ENCODE measurements at regions not wholly inside any gene's neighbourhood (a gene's known extent, or its start where the extent isn't known, plus 50 kb on each side); places are given as distances from the start of the nearest gene placed in this dataset.
"Not testable (repeated sequence)": the region's sequence is repeated elsewhere in the genome, so short reads cannot be mapped to it uniquely, and the experiment has no call there.

DNA sequence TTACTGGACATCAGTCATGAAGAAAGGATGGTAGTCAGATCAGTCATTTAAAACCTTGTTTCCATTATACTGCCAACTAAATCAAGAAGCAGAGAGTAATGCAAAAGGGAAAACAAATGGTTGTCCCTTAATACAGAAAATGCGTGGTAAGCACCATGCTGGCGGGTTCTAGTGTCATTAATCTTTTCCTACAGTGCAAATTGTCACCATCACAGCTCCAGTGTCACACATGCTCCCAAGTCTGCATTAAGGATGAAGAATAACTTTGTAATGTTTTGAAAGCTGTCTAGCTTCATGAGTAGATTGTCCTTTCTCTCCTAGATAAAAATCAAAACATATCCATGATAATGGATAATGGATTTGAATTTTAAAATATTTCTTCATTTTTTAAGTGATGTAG is 735.6 kb downstream of the EPHA7 start:
- H3K4me3 Mint-ChIP-seq (ENCODE audit: unreplicated experiment), result no peak overlapping the region
- CTCF ChIA-PET, result no interaction called here
- BruUV-seq (replicated peaks), result no TSS peak

GRCh38 chr6:92682516-92683398 is 736.6 kb downstream of the EPHA7 start:
- Mint-ChIP-seq H3K9me3 (ENCODE audit: unreplicated experiment) (no peaks in the 10 kb centered on the region), H3K4me1 (ENCODE audit: low read depth, unreplicated experiment) (no peaks in the 10 kb centered on the region), H3K27me3 (ENCODE audit: insufficient read depth, unreplicated experiment) (peaks cover 3% of the 10 kb centered on the region), H3K36me3 (ENCODE audit: insufficient read depth, unreplicated experiment) (no peaks in the 10 kb centered on the region), H3K4me3 (ENCODE audit: unreplicated experiment) (no peak overlapping the region), H3K27ac (ENCODE audit: unreplicated experiment) (no peak overlapping the region)
- BruUV-seq (replicated peaks), result no TSS peak
- no peak for DNase-seq
- intact Hi-C loops (cut with micrococcal nuclease; ENCODE audit: unreplicated experiment), result no loop called here
- H3K9me3 ChIP-seq, result no peaks in the 10 kb centered on the region
- no peaks in the 10 kb centered on the region for H3K4me1 ChIP-seq
- H3K36me3 ChIP-seq (ENCODE audit: control insufficient read depth, insufficient read depth, low read length), result no peaks in the 10 kb centered on the region
- ChIA-PET POLR2A (no interaction called here), CTCF (no interaction called here)
- H3K4me3 ChIP-seq (ENCODE audit: low read depth, low read length), result no peak overlapping the region
- H3K27me3 ChIP-seq (replicated peaks; ENCODE audit: control insufficient read depth, insufficient read depth, low read length), result no peaks in the 10 kb centered on the region
- no peak for TF ChIP-seq CTCF (IDR thresholded peaks at IDR 0.05; ENCODE audit: insufficient read depth in 1 of 2, low read depth in 1 of 2, low read length in 1 of 2, severe bottlenecking in 1 of 2, unreplicated experiment in 1 of 2)

More for the DNA sequence above, 735.6 kb downstream of the EPHA7 start:
- no peaks in the 10 kb centered on the region for H3K9me3 Mint-ChIP-seq (ENCODE audit: unreplicated experiment)
- no peaks in the 10 kb centered on the region for H3K36me3 Mint-ChIP-seq (ENCODE audit: insufficient read depth, unreplicated experiment)
- Histone ChIP-seq H3K4me3 (ENCODE audit: low read depth, low read length) (no peak overlapping the region), H3K4me1 (no peaks in the 10 kb centered on the region), H3K27me3 (replicated peaks; ENCODE audit: control insufficient read depth, insufficient read depth, low read length) (no peaks in the 10 kb centered on the region), H3K36me3 (ENCODE audit: control insufficient read depth, insufficient read depth, low read length) (no peaks in the 10 kb centered on the region), H3K9me3 (no peaks in the 10 kb centered on the region)
- H3K4me1 Mint-ChIP-seq (ENCODE audit: low read depth, unreplicated experiment), result no peaks in the 10 kb centered on the region
- intact Hi-C loops (cut with micrococcal nuclease; ENCODE audit: unreplicated experiment), result no loop called here
- peaks cover 3% of the 10 kb centered on the region for H3K27me3 Mint-ChIP-seq (ENCODE audit: insufficient read depth, unreplicated experiment)
- H3K27ac Mint-ChIP-seq (ENCODE audit: unreplicated experiment), result no peak overlapping the region
- no peak for DNase-seq
- TF ChIP-seq CTCF (IDR thresholded peaks at IDR 0.05; ENCODE audit: insufficient read depth in 1 of 2, low read depth in 1 of 2, low read length in 1 of 2, severe bottlenecking in 1 of 2, unreplicated experiment in 1 of 2), result no peak
- POLR2A ChIA-PET, result no interaction called here

- Histone ChIP-seq H3K36me3 (ENCODE audit: control insufficient read depth, insufficient read depth, low read length) (no peaks in the 10 kb centered on the region), H3K4me1 (no peaks in the 10 kb centered on the region), H3K9me3 (no peaks in the 10 kb centered on the region), H3K4me3 (ENCODE audit: low read depth, low read length) (no peak overlapping the region), H3K27me3 (replicated peaks; ENCODE audit: control insufficient read depth, insufficient read depth, low read length) (no peaks in the 10 kb centered on the region)
- BruUV-seq (replicated peaks), result no TSS peak
- intact Hi-C loops (cut with micrococcal nuclease; ENCODE audit: unreplicated experiment), result no loop called here
- H3K9me3 Mint-ChIP-seq (ENCODE audit: unreplicated experiment), result no peaks in the 10 kb centered on the region
- no peaks in the 10 kb centered on the region for H3K4me1 Mint-ChIP-seq (ENCODE audit: low read depth, unreplicated experiment)
- H3K4me3 Mint-ChIP-seq (ENCODE audit: unreplicated experiment), result no peak overlapping the region
- ChIA-PET CTCF (no interaction called here), POLR2A (no interaction called here)
- H3K27me3 Mint-ChIP-seq (ENCODE audit: insufficient read depth, unreplicated experiment), result peaks cover 3% of the 10 kb centered on the region
- no peaks in the 10 kb centered on the region for H3K36me3 Mint-ChIP-seq (ENCODE audit: insufficient read depth, unreplicated experiment)
- DNase-seq, result no peak
- no peak overlapping the region for H3K27ac Mint-ChIP-seq (ENCODE audit: unreplicated experiment)
- TF ChIP-seq CTCF (IDR thresholded peaks at IDR 0.05; ENCODE audit: insufficient read depth in 1 of 2, low read depth in 1 of 2, low read length in 1 of 2, severe bottlenecking in 1 of 2, unreplicated experiment in 1 of 2), result no peak
Observed at GRCh38 chr6:92681401-92681800, 738.0 kb downstream of the EPHA7 start.

DNA sequence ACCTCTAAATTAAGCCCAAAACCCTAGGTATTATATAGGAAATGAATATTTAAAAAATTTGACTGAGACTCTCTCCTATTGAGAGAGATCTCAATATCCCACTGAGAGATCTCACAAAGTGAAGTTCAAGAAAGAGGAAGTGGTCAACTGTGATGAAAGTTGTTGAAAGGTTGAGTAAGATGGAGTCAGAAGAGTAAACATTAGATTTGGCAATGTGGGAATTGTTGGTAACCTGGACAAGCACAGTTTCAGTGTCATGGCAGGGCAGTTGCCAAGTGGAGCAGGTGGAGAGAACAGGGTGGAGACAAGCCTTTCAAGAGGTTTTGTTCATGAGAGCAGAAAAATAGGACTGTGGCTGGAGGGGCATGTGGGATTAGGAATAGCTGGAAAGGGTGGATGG is 747.9 kb downstream of the EPHA7 start:
- H3K27ac Mint-ChIP-seq (ENCODE audit: unreplicated experiment); intact Hi-C loops (cut with micrococcal nuclease; ENCODE audit: unreplicated experiment); CTCF ChIA-PET; H3K9me3 ChIP-seq; H3K4me1 ChIP-seq; H3K27me3 ChIP-seq (replicated peaks; ENCODE audit: control insufficient read depth, insufficient read depth, low read length); H3K4me3 ChIP-seq (ENCODE audit: low read depth, low read length); H3K27me3 Mint-ChIP-seq (ENCODE audit: insufficient read depth, unreplicated experiment); H3K36me3 ChIP-seq (ENCODE audit: control insufficient read depth, insufficient read depth, low read length); H3K36me3 Mint-ChIP-seq (ENCODE audit: insufficient read depth, unreplicated experiment); H3K4me3 Mint-ChIP-seq (ENCODE audit: unreplicated experiment); H3K4me1 Mint-ChIP-seq (ENCODE audit: low read depth, unreplicated experiment); H3K9me3 Mint-ChIP-seq (ENCODE audit: unreplicated experiment); BruUV-seq (replicated peaks); DNase-seq; POLR2A ChIA-PET: not testable (repeated sequence)

Measured in Caco-2 (cell line).